GM12878 (cell line): ENCODE measurements at regions not wholly inside any gene's neighbourhood (a gene's known extent, or its start where the extent isn't known, plus 50 kb on each side); places are given as distances from the start of the nearest gene placed in this dataset.

Experiments
- ATAC-seq: fragments of 200-7000 bp; cut with Tn5 transposase; 3 replicates; pipeline ENCODE4 v1.9.1; 2020; ENCODE audit warnings: mild to moderate bottlenecking, moderate library complexity
- BruUV-seq: library from RNA; stranded (reverse); fragments of 400-500 nt; replicated peaks from 2 replicates; lab custom pipeline; 2021; lab: Mats Ljungman, UMichigan
- CTCF ChIA-PET: fragments of 300-600 bp; sonication (Branson Sonifier 250); formaldehyde crosslinking; extraction: SDS; loops from one replicate; lab custom pipeline; 2021; ENCODE audit warnings: inconsistent platforms; lab: Yijun Ruan, JAX
- POLR2A ChIA-PET: fragments of 350-600 bp; formaldehyde crosslinking; extraction: SDS; loops from one replicate; lab custom pipeline; 2021; ENCODE audit warnings: inconsistent platforms; lab: Charles Lee
- RAD21 ChIA-PET: fragments of 300-600 bp; sonication (Branson Sonifier 250); formaldehyde crosslinking; loops from one replicate; lab custom pipeline; 2023; ENCODE audit warnings: antibody characterized with exemption; ENCODE audit not compliant: unreplicated experiment; lab: Charles Lee
- SMC1A ChIA-PET: fragments of 300-600 bp; sonication (Branson Sonifier 250); formaldehyde crosslinking; loops from one replicate; lab custom pipeline; 2023; ENCODE audit not compliant: unreplicated experiment, uncharacterized antibody; lab: Charles Lee
- DNase-seq: peaks from one replicate; pipeline ENCODE4 v3.0.0-alpha.2; 2011; ENCODE audit warnings: low read depth, low spot score
- FAIRE-seq: peaks from 3 replicates; lab custom pipeline; 2011; peaks lifted over from hg19 to GRCh38; lab: Jason Lieb, UNC
- H2AFZ ChIP-seq: 2 replicates; pipeline ENCODE4 v1.6.0; 2011; ENCODE audit warnings: low read depth, low read length, control low read depth; ENCODE audit not compliant: control insufficient read depth
- H3K27ac ChIP-seq: 2 replicates; pipeline ENCODE4 v1.5.1; 2011; ENCODE audit warnings: control low read depth; ENCODE audit not compliant: control insufficient read depth, insufficient read depth
- H3K27me3 ChIP-seq, 2 experiments: replicated peaks in 1 of 2; 2 replicates each; pipeline versions ENCODE4 v1.6.0 to v1.6.1; 2011; ENCODE audit warnings: low read length in 1 of 2; ENCODE audit not compliant: control insufficient read depth in 2 of 2, insufficient read depth in 2 of 2
- H3K36me3 ChIP-seq, 2 experiments: 2 replicates each; pipeline ENCODE4 v1.5.1; 2011; ENCODE audit warnings: low read length in 1 of 2; ENCODE audit not compliant: control insufficient read depth in 2 of 2, insufficient read depth in 2 of 2
- H3K4me1 ChIP-seq: 2 replicates; pipeline ENCODE4 v1.6.1; 2011; ENCODE audit warnings: mild to moderate bottlenecking, low read length, moderate library complexity, mixed read lengths; ENCODE audit not compliant: control insufficient read depth, insufficient read depth
- H3K4me2 ChIP-seq: 2 replicates; pipeline ENCODE4 v1.6.0; 2011; ENCODE audit warnings: control low read depth; ENCODE audit not compliant: control insufficient read depth, insufficient read depth
- H3K4me3 ChIP-seq: fragments of 200-600 bp; sonication (generic); 2 replicates; pipeline ENCODE4 v1.5.1; 2016
- H3K79me2 ChIP-seq: 2 replicates; pipeline ENCODE4 v1.6.0; 2011; ENCODE audit warnings: low read length; ENCODE audit not compliant: control insufficient read depth, insufficient read depth
- H3K9ac ChIP-seq: 2 replicates; pipeline ENCODE4 v1.8.0; 2011; ENCODE audit warnings: low read length, control low read depth, mixed read lengths; ENCODE audit not compliant: control insufficient read depth, insufficient read depth
- H3K9me3 ChIP-seq: replicated peaks from 3 replicates; pipeline ENCODE4 v1.5.1; 2011; ENCODE audit warnings: mild to moderate bottlenecking, low read length; ENCODE audit not compliant: control insufficient read depth, insufficient read depth
- H4K20me1 ChIP-seq: 2 replicates; pipeline ENCODE4 v1.6.0; 2011; ENCODE audit not compliant: control insufficient read depth, insufficient read depth
- DPF2 ChIP-seq: fragments of 450-650 bp; IDR thresholded peaks from 2 replicates; pipeline ENCODE4 v1.6.1; 2017; ENCODE audit warnings: mild to moderate bottlenecking
- ETV6 ChIP-seq, 2 experiments: fragments of 450-650 bp in 1 of 2; IDR thresholded peaks in 1 of 2; conservative IDR thresholded peaks in 1 of 2; 2 replicates each; pipeline ENCODE4 v1.6.1; 2014; ENCODE audit warnings: antibody characterized with exemption in 1 of 2, borderline replicate concordance in 1 of 2, low read depth in 1 of 2, mild to moderate bottlenecking in 1 of 2, moderate library complexity in 1 of 2
- FOXM1 ChIP-seq: IDR thresholded peaks from 2 replicates; pipeline ENCODE4 v1.6.1; 2012; ENCODE audit warnings: low read depth, mild to moderate bottlenecking, inconsistent platforms, low read length, moderate library complexity
- IKZF2 ChIP-seq, 2 experiments: fragments of 450-650 bp; IDR thresholded peaks; 2 replicates each; pipeline ENCODE4 v1.6.1; 2017; ENCODE audit warnings: mild to moderate bottlenecking in 2 of 2, moderate library complexity in 2 of 2
- MTA2 ChIP-seq: fragments of 450-650 bp; IDR thresholded peaks from 2 replicates; pipeline ENCODE4 v1.6.1; 2016; ENCODE audit warnings: low read depth, mild to moderate bottlenecking, moderate library complexity
- NBN ChIP-seq: fragments of 450-650 bp; IDR thresholded peaks from 2 replicates; pipeline ENCODE4 v1.6.1; 2016
- NRF1 ChIP-seq: conservative IDR thresholded peaks from 2 replicates; pipeline ENCODE4 v1.6.1; 2011; ENCODE audit warnings: mild to moderate bottlenecking, low read depth, low read length, improper control_type of control experiment
- POLR2AphosphoS2 ChIP-seq: IDR thresholded peaks from 2 replicates; pipeline ENCODE4 v1.6.1; 2011; ENCODE audit warnings: low read depth, mild to moderate bottlenecking, low read length, improper control_type of control experiment, moderate library complexity
- POLR2AphosphoS5 ChIP-seq: IDR thresholded peaks from 2 replicates; pipeline ENCODE4 v1.6.1; 2011; ENCODE audit warnings: mild to moderate bottlenecking, low read length, inconsistent platforms
- RAD21 ChIP-seq: IDR thresholded peaks from 2 replicates; pipeline ENCODE4 v1.6.1; 2011; ENCODE audit warnings: mild to moderate bottlenecking, low read depth, low read length, moderate library complexity; ENCODE audit not compliant: insufficient read depth
- SP1 ChIP-seq: IDR thresholded peaks from one replicate; pipeline ENCODE4 v1.6.1; 2011; ENCODE audit warnings: low read depth, low read length
- TCF7 ChIP-seq: IDR thresholded peaks from 2 replicates; pipeline ENCODE4 v1.6.1; 2014; ENCODE audit warnings: antibody characterized with exemption, borderline replicate concordance
- ZNF217 ChIP-seq: fragments of 450-650 bp; IDR thresholded peaks from 2 replicates; pipeline ENCODE4 v1.6.1; 2017; ENCODE audit warnings: antibody characterized with exemption, mild to moderate bottlenecking
- ZNF274 ChIP-seq: IDR thresholded peaks from one replicate; pipeline ENCODE4 v1.8.0; 2011; ENCODE audit not compliant: insufficient read length, insufficient read depth
- ZNF384 ChIP-seq: IDR thresholded peaks from 2 replicates; pipeline ENCODE4 v1.6.1; 2012; ENCODE audit warnings: low read depth, mild to moderate bottlenecking, low read length, improper control_type of control experiment, borderline replicate concordance
- WGBS: methylation state at CpG from one replicate; pipeline ENCODE4 v1.1.6; 2016; ENCODE audit warnings: low lambda C conversion rate; ENCODE audit not compliant: insufficient replicate concordance, insufficient coverage; ENCODE audit errors: missing lambda C conversion rate; 5-methylcytosine and 5-hydroxymethylcytosine counted together
- in situ Hi-C: fragments of 300-500 bp; cut with MboI; formaldehyde crosslinking; loops from 9 replicates; pipeline ENCODE4 v1.14.3; 2018; ENCODE audit warnings: mixed read lengths
- intact Hi-C: fragments of 100-400 bp; cut with micrococcal nuclease; formaldehyde crosslinking; loops from one replicate; pipeline ENCODE4 v1.14.2; 2022; ENCODE audit not compliant: unreplicated experiment
- TF ChIP-seq, protein P1 (sequence below): IDR thresholded peaks from 2 replicates; pipeline ENCODE4 v1.6.1; 2011; ENCODE audit warnings: mild to moderate bottlenecking, low read depth, low read length, moderate library complexity; ENCODE audit not compliant: insufficient replicate concordance
- TF ChIP-seq, protein P2 (sequence below): fragments of 450-650 bp; IDR thresholded peaks from 2 replicates; pipeline ENCODE4 v1.6.1; 2016; ENCODE audit warnings: mild to moderate bottlenecking

DNA sequence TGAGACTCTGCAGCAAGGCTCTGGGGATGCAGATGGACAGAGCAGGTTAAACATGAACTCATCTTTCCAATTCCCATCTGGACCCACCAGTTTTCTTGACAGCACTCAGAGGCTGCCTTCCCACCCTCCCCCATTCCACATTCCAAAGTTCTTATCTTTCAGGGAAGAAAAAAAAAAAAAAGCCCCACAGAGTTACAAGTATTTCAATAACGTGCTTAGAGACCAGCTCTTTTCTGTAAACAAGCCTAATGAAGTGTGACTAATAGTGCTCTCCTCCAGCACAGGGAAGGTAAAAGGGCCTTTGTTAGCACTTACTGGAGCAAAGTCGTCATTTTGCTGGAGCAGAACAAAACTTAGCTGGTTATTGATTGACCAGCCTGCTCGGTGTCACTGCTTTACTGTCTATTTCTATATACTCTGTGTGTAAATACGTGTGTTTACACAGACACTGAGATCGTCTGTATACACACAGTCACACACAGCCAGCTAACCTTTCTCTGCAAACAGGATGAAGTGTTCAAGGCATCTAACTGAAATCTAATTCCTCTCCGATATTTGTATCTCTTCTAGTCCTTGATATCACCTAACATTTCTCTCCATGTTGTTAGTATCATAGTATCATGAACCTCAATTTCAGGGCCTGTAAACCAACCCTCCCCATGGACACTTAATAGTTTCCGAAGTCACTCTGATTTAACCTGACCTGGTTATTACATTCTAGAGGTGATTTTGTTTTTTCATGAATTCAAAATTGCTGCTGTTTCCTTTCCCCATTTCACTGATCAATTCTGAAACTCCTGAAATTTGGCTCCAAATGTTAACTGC is 84.9 kb downstream of the ZNF608 start (continued):
- peak; percentile 59 to 64; a peak in 3 of 4 replicates for TF ChIP-seq IKZF2 (IDR thresholded peaks at IDR 0.05)
- TF ChIP-seq TCF7 = no peak
- peak; percentile 71 for TF ChIP-seq MTA2
- TF ChIP-seq DPF2 = peak; percentile 37; the same call in 1 of the 2 replicates
- no peak for TF ChIP-seq ETV6 (conservative IDR thresholded peaks at IDR 0.05 in 1 of 2, IDR thresholded peaks at IDR 0.05 in 1 of 2; ENCODE audit: borderline replicate concordance in 1 of 2, low read depth in 1 of 2)
- 0 out of 2 replicates have a peak, but pooled peaks have one; percentile 12 for TF ChIP-seq NBN

DNA sequence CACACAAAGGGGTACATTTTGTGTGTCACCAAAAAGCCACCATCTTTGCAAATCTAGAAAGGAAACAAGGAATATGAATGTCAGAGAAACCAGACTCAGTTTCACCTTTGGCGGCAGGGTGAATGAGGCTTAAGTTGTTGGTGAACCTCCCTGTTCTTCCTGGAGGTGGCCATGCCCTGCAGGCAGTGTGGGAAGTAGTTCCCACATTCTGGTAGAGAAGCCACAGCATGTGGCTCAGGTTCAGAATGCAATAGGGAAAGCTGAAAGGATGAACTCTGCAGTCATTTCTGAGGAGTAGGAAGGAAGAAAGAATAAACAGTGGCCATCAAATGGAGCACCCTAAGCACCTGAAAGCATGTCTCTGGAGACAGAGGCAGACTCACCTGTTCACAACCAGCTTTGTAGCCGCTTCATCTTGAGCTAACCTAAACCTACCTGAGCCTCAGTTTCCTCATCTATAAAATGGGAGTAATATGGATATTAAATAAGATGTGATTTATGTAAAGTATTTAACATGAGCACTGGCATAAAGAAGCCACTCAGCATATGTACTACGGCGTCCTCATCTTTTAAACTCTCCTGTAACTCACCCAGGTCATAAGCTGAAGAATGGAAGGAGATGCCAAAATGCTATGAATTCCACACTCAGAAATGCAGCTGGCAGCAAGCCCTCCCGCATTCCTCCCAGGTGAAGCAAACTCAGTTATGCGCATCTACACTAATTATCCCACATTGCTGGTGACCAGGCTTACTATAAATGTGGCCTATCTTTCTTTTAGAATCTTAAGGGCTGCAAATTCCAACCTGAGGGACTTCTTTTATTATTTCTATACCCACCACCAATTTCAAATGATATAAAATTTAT is 86.0 kb downstream of the ZNF608 start:
- no peak overlapping the region for H3K27ac ChIP-seq
- no peaks in the 10 kb centered on the region for H4K20me1 ChIP-seq
- no peaks in the 10 kb centered on the region; the same call in none of the 2 replicates for H3K79me2 ChIP-seq
- no peak overlapping the region; the same call in 1 of the 2 replicates for H3K4me2 ChIP-seq
- no peak for ATAC-seq
- 57% methylated on average over 6 of the region's 6 CpGs for WGBS
- H3K4me1 ChIP-seq = peaks cover 17% of the 10 kb centered on the region
- ChIA-PET SMC1A (interaction anchor here (0.8 to 3.2 kb wide), 15 partner anchors 9 to 225 kb away, joined by 3 to 13 read pairs (median 3); no protein-coding TSS in a partner anchor), RAD21 (interaction anchor here (0.8 to 1.8 kb wide), 8 partner anchors 7 to 260 kb away, joined by 3 to 6 read pairs (median 4); no protein-coding TSS in a partner anchor), POLR2A (interaction anchor here (1.0 to 1.2 kb wide), 2 partner anchors 9 to 42 kb away, joined by 3 to 4 read pairs; no protein-coding TSS in a partner anchor), CTCF (interaction anchor here (0.9 to 1.6 kb wide), 5 partner anchors 10 to 164 kb away, joined by 3 to 5 read pairs (median 3); no protein-coding TSS in a partner anchor)
- FAIRE-seq = no peak
- in situ Hi-C loops (no loop called here), intact Hi-C loops (no loop called here)
- H3K36me3 ChIP-seq = no peaks in the 10 kb centered on the region
- no peak for DNase-seq
- TF ChIP-seq SP1 (no peak), ZNF274 (no peak), DPF2 (no peak), ZNF384 (no peak), FOXM1 (no peak), RAD21 (no peak), POLR2AphosphoS2 (no peak), POLR2AphosphoS5 (no peak), ZNF217 (no peak), NRF1 (no peak)
- TF ChIP-seq, protein P1, sequence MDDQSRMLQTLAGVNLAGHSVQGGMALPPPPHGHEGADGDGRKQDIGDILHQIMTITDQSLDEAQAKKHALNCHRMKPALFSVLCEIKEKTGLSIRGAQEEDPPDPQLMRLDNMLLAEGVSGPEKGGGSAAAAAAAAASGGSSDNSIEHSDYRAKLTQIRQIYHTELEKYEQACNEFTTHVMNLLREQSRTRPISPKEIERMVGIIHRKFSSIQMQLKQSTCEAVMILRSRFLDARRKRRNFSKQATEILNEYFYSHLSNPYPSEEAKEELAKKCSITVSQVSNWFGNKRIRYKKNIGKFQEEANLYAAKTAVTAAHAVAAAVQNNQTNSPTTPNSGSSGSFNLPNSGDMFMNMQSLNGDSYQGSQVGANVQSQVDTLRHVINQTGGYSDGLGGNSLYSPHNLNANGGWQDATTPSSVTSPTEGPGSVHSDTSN = no peak
- TF ChIP-seq, protein P2, sequence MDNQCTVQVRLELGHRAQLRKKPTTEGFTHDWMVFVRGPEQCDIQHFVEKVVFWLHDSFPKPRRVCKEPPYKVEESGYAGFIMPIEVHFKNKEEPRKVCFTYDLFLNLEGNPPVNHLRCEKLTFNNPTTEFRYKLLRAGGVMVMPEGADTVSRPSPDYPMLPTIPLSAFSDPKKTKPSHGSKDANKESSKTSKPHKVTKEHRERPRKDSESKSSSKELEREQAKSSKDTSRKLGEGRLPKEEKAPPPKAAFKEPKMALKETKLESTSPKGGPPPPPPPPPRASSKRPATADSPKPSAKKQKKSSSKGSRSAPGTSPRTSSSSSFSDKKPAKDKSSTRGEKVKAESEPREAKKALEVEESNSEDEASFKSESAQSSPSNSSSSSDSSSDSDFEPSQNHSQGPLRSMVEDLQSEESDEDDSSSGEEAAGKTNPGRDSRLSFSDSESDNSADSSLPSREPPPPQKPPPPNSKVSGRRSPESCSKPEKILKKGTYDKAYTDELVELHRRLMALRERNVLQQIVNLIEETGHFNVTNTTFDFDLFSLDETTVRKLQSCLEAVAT = no peak
- no peak overlapping the region for H3K4me3 ChIP-seq
- H2AFZ ChIP-seq = no peak overlapping the region
- no peaks in the 10 kb centered on the region for H3K27me3 ChIP-seq
- BruUV-seq = no TSS peak
- H3K9ac ChIP-seq = no peak overlapping the region
- no peaks in the 10 kb centered on the region for H3K9me3 ChIP-seq
